ENCODE measurements at regions not wholly inside any gene's neighbourhood (a gene's known extent, or its start where the extent isn't known, plus 50 kb on each side); places are given as distances from the start of the nearest gene placed in this dataset.

DNA sequence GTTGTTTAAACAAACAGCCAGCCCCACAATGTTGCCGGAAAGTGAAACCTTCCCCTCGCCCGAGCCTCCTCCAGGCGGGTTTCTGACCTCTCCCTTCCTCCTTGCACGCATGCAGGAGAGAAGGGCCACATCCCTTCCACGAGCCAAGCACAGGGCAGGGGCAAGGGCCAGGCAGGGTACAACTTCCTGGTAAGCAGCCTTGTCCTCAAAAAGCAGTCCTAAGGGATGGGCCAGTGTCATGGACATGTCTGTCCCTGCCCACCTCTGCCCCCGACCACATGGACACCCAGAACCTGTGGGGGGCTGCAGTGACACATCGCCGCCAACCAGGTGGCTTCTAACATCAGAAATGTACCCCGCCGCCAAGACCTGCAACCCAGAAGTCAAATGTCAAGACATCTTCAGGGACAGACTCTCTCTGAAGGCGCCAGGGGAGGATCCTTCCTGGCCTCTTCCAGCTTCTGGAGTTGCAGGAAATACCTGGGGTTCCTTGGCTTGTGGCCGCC lies 145.3 kb downstream of the CRYBB2 start:
- H3K4me1 ChIP-seq (ENCODE audit: insufficient read depth), result 0 out of 2 replicates have a peak, but pooled peaks cover 6% of the 10 kb centered on the region
- TF ChIP-seq EZH2 (IDR thresholded peaks at IDR 0.05; ENCODE audit: insufficient read depth, poor library complexity, severe bottlenecking) (no peak), EZH2phosphoT487 (IDR thresholded peaks at IDR 0.05; ENCODE audit: insufficient read depth, low read depth) (no peak)
- H3K36me3 ChIP-seq (ENCODE audit: low read depth), result no peaks in the 10 kb centered on the region
- no peak overlapping the region for H3K27ac ChIP-seq
- no peaks in the 10 kb centered on the region for H4K20me1 ChIP-seq (ENCODE audit: insufficient read depth)
- H3K79me2 ChIP-seq (ENCODE audit: insufficient read depth), result no peaks in the 10 kb centered on the region
- in situ Hi-C loops (cut with MboI), result no loop called here
- no peaks in the 10 kb centered on the region for H3F3A ChIP-seq (ENCODE audit: insufficient read depth)
- H3K9me2 ChIP-seq (ENCODE audit: insufficient read depth), result no peaks in the 10 kb centered on the region
- no peak overlapping the region for H3K4me3 ChIP-seq
- DNase-seq, result no peak
- no peak overlapping the region for H2AFZ ChIP-seq
- H3K4me2 ChIP-seq (ENCODE audit: unreplicated experiment), result no peak overlapping the region
- WGBS, 2 experiments (ENCODE audit: low coverage in 1 of 2, low lambda C conversion rate in 2 of 2, missing lambda C conversion rate in 2 of 2), result 93 to 96% methylated on average over 13 of the region's 13 CpGs
- H3K9me3 ChIP-seq (ENCODE audit: low read depth), result no peaks in the 10 kb centered on the region
- H3K27me3 ChIP-seq (replicated peaks; ENCODE audit: insufficient read depth), result no peaks in the 10 kb centered on the region
- no peak overlapping the region for H3K9ac ChIP-seq

DNA sequence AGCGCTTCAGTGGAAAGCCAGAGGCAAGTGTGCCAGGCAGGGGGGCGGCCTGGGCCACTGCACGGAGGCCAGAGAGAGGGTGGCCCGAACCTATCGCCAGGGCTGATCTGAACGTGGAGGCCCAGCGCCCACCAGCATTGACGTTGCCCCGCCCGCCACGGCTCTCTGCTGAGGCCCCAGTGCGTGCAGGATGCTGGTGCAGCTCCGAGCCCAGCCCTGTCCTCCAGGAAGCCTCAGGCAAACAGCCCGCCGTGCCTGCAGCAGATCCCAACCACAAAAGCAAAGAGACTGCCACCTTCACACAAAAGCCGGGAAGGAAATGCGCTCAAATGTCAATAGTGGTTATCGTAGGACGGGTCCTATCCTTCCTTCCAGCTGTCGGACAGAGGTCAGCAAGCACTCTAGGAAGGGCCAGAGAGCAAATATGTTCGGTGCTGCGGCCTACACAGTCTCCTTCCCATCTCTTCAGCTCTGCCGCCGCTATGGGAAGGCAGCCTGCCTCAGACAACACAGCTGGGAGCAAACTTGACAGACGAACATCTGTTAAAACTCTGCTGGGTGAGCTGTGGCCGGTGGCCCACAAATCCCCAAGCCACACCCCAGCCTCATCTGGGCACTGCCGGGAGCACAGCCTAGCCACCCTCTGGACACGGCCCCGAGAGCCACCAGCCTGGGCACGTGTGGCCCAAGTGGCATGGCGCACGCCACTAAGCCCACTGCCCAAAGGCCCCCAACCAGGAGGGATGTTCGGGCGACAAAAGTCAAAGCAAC lies 146.2 kb downstream of the CRYBB2 start:
- H3K4me3 ChIP-seq, result no peak overlapping the region
- H3K36me3 ChIP-seq (ENCODE audit: low read depth), result no peaks in the 10 kb centered on the region
- TF ChIP-seq EZH2phosphoT487 (IDR thresholded peaks at IDR 0.05; ENCODE audit: insufficient read depth, low read depth) (no peak), EZH2 (IDR thresholded peaks at IDR 0.05; ENCODE audit: insufficient read depth, poor library complexity, severe bottlenecking) (no peak)
- no peaks in the 10 kb centered on the region for H4K20me1 ChIP-seq (ENCODE audit: insufficient read depth)
- no peaks in the 10 kb centered on the region for H3K9me3 ChIP-seq (ENCODE audit: low read depth)
- no peak for DNase-seq
- 0 out of 2 replicates have a peak, but pooled peaks cover 6% of the 10 kb centered on the region for H3K4me1 ChIP-seq (ENCODE audit: insufficient read depth)
- H3F3A ChIP-seq (ENCODE audit: insufficient read depth), result no peaks in the 10 kb centered on the region
- H3K9ac ChIP-seq, result no peak overlapping the region
- H3K4me2 ChIP-seq (ENCODE audit: unreplicated experiment), result no peak overlapping the region
- H3K27ac ChIP-seq, result no peak overlapping the region
- no peaks in the 10 kb centered on the region for H3K9me2 ChIP-seq (ENCODE audit: insufficient read depth)
- WGBS, 2 experiments (ENCODE audit: low coverage in 1 of 2, low lambda C conversion rate in 2 of 2, missing lambda C conversion rate in 2 of 2), result 70 to 75% methylated on average over 34 of the region's 34 CpGs
- H3K79me2 ChIP-seq (ENCODE audit: insufficient read depth), result no peaks in the 10 kb centered on the region; the same call in 1 of the 2 replicates
- in situ Hi-C loops (cut with MboI), result no loop called here
- no peak overlapping the region for H2AFZ ChIP-seq
- no peaks in the 10 kb centered on the region for H3K27me3 ChIP-seq (replicated peaks; ENCODE audit: insufficient read depth)

DNA sequence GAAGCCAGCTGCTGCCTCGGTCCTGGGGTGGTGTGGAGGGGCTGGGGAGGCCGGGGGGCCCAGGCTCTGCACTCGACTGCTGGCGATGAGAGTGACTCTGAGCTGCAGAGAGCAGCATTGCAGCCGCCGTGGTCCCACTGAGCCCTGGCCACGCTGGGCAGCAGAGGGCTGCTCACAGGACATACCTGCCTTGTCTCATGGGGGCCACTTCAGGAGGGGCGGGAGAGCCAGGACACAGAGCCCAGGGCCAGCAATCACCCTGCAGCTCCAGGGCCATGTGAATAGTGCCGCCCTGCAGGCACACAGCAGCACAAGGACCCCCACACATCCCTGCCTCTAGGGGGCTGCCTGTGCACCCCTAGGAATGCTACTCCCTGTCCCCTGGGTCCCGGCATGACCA lies 147.0 kb downstream of the CRYBB2 start:
- Histone ChIP-seq H3K4me2 (ENCODE audit: unreplicated experiment) (no peak overlapping the region), H3K27ac (no peak overlapping the region), H3K36me3 (ENCODE audit: low read depth) (no peaks in the 10 kb centered on the region), H3F3A (ENCODE audit: insufficient read depth) (no peaks in the 10 kb centered on the region), H2AFZ (no peak overlapping the region), H3K4me1 (ENCODE audit: insufficient read depth) (0 out of 2 replicates have a peak, but pooled peaks cover 6% of the 10 kb centered on the region), H3K79me2 (ENCODE audit: insufficient read depth) (no peaks in the 10 kb centered on the region; the same call in 1 of the 2 replicates), H3K4me3 (no peak overlapping the region), H3K9me3 (ENCODE audit: low read depth) (no peaks in the 10 kb centered on the region), H3K9me2 (ENCODE audit: insufficient read depth) (no peaks in the 10 kb centered on the region), H4K20me1 (ENCODE audit: insufficient read depth) (no peaks in the 10 kb centered on the region), H3K27me3 (replicated peaks; ENCODE audit: insufficient read depth) (no peaks in the 10 kb centered on the region), H3K9ac (no peak overlapping the region)
- no peak for TF ChIP-seq EZH2phosphoT487 (IDR thresholded peaks at IDR 0.05; ENCODE audit: insufficient read depth, low read depth)
- TF ChIP-seq EZH2 (IDR thresholded peaks at IDR 0.05; ENCODE audit: insufficient read depth, poor library complexity, severe bottlenecking), result no peak
- no peak for DNase-seq
- in situ Hi-C loops (cut with MboI), result no loop called here
- 87 to 93% methylated on average over 10 of the region's 10 CpGs for WGBS, 2 experiments (ENCODE audit: low coverage in 1 of 2, low lambda C conversion rate in 2 of 2, missing lambda C conversion rate in 2 of 2)

- in situ Hi-C loops (cut with MboI), result no loop called here
- Histone ChIP-seq H3K9ac (no peak overlapping the region), H2AFZ (no peak overlapping the region), H3K27ac (no peak overlapping the region), H3K79me2 (ENCODE audit: insufficient read depth) (no peaks in the 10 kb centered on the region; the same call in 1 of the 2 replicates), H3K27me3 (replicated peaks; ENCODE audit: insufficient read depth) (no peaks in the 10 kb centered on the region), H3K36me3 (ENCODE audit: low read depth) (no peaks in the 10 kb centered on the region), H4K20me1 (ENCODE audit: insufficient read depth) (no peaks in the 10 kb centered on the region), H3K4me2 (ENCODE audit: unreplicated experiment) (no peak overlapping the region), H3F3A (ENCODE audit: insufficient read depth) (no peaks in the 10 kb centered on the region), H3K4me1 (ENCODE audit: insufficient read depth) (0 out of 2 replicates have a peak, but pooled peaks cover 6% of the 10 kb centered on the region), H3K9me3 (ENCODE audit: low read depth) (no peaks in the 10 kb centered on the region), H3K4me3 (no peak overlapping the region), H3K9me2 (ENCODE audit: insufficient read depth) (no peaks in the 10 kb centered on the region)
- no peak for TF ChIP-seq EZH2phosphoT487 (IDR thresholded peaks at IDR 0.05; ENCODE audit: insufficient read depth, low read depth)
- no peak for TF ChIP-seq EZH2 (IDR thresholded peaks at IDR 0.05; ENCODE audit: insufficient read depth, poor library complexity, severe bottlenecking)
- 93 to 95% methylated on average over 19 to 20 of the region's 20 CpGs for WGBS, 2 experiments (ENCODE audit: low coverage in 1 of 2, low lambda C conversion rate in 2 of 2, missing lambda C conversion rate in 2 of 2)
- no peak for DNase-seq
These were observed 147.5 kb downstream of the CRYBB2 start for GRCh38 chr22:25366876-25367466.

Data from GM23248 (cell line).